DMS114 treated with DMSO at 0.1 percent for 48 hours (cell line): ENCODE measurements at regions not wholly inside any gene's neighbourhood (a gene's known extent, or its start where the extent isn't known, plus 50 kb on each side); places are given as distances from the start of the nearest gene placed in this dataset.
"Not testable (repeated sequence)": the region's sequence is repeated elsewhere in the genome, so short reads cannot be mapped to it uniquely, and the experiment has no call there.

ENCODE experiments used
- DNase-seq: peaks from one replicate; lab custom pipeline; 2025; ENCODE audit not compliant: unreplicated experiment; lab: John Stamatoyannopoulos, UW

DNA sequence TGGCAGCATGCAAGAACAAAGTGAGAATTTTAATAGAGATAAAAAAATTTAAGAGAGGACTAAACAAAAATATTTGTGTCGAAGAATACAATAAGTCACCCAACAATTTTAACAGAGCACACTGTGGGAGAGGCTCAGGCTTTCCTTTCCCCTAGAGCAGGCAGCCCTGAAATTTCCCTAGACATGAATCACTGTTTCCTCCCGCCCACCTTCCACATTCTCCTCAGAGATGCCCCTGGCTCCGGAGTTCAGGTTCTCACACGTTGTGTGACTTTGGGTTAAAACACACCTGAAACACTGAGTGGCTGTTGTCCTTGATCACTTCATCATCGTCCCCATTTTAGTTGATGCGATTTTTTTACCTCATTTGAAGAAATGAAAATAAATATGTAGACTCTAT lies 1231.1 kb downstream of the TMEM121 start:
- DNase-seq, result not testable (repeated sequence)

DNA sequence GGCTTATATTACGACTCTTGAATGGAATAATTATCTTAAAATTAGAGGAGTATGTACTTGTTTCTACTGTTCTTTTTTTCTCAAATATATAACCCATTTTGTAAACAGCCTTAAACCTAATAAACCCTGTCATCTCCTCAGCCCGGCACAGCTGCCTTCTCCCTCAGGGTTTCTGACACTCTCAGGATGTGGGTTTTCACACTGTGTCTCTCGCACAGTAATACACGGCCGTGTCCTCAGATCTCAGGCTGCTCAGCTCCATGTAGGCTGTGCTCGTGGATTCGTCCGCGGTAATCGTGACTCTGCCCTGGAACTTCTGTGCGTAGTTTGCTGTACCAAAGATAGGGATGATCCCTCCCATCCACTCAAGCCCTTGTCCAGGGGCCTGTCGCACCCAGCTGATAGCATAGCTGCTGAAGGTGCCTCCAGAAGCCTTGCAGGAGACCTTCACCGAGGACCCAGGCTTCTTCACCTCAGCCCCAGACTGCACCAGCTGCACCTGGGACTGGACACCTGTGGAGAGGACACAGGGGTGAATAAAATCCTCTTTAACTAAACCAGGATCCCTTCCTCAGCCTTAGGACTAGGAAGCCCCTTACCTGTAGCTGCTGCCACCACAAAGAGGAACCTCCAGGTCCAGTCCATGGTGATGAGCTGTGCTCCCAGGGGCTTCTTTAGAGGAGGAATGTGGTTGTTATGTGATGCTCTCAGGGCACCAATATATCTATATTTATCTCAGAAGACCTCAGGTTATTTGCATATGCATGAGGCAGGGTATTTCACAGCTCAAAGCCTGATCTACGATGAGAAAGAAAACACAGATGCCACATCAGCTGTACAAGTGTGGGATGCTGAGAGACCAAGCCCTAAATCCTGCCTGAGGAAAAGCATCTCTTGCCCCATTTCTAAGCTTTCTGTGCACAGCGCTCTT lies 1235.8 kb downstream of the TMEM121 start:
- DNase-seq, result not testable (repeated sequence)

DNA sequence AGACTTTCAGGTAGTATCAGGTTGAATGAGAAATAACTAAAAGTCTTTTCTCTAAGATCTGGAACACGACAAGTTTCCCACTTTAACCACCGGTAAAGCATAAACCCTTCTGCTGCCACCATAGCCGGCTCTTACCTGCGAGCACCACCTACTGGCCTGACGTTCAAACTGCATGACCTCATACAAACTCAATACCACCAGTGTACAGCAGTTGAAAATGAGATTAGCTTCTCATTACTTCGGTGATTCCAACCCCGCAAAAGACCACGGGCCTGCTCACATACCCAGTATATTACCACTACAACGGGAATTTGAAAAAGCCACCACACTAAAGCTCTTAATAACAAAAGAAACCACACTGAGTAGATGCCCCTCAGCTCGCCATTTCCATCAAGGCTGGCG lies 1238.6 kb downstream of the TMEM121 start:
- DNase-seq, result not testable (repeated sequence)

DNA sequence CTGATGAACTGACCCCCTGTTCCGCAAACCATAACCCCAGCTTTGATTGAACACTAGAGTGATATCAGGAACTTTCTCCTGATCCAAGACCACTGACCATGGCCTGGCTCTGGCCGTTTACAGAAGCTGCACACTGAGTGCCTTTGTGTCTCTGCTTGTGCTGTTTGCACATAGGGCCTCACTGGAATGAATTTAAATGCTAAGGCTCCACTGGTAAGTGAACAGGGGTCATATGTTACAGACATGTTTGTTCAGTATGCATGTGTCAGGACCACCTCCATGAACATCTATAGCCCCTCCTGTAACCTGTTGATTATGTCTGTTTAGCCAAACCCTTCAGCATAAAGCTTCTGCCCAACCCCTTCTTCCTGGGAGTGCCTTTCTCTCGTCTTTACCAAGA lies 1239.8 kb downstream of the TMEM121 start:
- no peak for DNase-seq

DNA sequence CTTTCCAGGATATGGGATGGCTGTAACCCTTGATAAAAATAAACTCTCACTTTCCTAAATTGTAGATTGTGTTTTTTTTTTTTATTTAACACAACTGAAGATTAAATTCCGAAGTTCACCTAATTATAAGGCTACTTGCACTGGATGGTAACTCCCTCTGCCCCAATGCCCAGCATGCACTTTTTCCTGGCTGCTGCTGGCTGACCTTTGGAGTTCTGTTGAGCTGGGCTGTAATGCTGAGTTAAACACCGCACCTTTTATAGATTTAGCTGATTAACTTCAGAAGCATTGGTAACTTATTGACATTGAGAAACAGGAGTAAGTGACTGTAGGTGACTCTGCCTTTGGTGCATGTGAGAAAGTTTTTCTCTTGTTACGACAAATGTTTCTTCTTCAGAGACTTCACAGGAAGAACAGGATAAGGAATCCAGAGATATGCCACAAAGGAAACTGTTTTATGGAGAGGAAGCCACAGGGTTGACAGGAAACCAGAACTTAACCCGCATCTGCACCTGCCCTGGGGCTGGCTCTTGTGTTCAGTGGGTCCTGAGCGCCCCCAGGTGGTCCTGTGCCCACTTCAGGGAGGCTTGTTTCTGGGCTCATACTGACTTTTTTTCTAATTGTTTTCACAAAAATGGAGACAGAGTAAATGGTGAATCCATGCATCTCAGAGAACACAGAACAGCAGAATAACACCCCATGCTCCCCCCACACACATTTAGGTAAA lies 1240.3 kb downstream of the TMEM121 start:
- not testable (repeated sequence) for DNase-seq

DNA sequence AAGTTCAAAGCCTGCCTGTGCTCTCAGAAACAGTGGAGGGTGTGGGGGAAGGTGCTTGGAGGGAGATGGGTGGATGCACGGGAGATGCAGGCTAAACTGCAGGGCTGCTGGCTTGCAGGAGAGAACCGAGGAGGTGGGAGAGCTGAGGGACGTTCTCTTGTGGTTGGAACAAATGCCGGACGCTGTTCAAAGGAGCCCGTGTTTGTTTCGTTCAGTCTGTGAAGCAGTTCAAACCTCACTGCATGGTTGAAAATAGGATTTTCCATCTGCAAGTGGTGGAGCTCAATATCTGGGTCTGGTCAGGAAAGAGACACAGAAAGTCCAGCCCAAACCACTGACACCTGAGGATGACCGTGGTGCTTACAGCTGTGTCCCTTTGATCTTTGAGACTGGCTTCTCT lies 1241.8 kb downstream of the TMEM121 start:
- not testable (repeated sequence) for DNase-seq

DNA sequence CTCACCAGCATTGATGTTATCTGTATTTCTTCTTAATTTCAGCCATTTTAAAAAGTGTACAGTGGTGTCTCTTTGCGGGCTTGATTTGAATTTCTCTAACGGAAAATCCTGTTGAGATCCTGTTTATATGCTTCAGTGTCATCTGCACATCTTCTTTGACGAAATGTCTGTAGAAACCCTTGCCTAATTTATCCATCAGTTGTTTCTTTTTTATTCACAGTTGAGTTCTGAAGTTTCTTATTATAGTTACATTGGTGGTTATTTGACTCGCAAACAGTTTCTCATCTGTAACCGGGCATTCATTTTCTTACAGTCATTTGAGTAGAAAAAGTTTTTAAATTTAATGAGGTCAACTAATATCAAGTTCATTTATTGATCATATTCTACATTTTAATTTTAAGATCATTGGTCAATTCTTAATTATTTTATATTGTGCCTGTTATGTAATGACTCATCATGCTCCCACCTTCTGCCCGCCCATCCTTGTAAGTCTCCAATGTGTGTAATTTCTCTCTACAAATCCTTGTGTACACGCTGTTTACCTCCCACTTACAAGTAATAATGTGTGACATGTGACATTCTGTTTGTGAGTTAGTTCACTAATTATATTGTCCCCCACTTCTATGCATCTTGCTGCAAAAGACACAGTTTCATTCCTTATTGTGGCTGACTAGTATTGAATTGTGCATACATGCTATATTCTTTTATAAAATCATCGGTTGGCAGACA lies 1242.8 kb downstream of the TMEM121 start:
- not testable (repeated sequence) for DNase-seq

DNA sequence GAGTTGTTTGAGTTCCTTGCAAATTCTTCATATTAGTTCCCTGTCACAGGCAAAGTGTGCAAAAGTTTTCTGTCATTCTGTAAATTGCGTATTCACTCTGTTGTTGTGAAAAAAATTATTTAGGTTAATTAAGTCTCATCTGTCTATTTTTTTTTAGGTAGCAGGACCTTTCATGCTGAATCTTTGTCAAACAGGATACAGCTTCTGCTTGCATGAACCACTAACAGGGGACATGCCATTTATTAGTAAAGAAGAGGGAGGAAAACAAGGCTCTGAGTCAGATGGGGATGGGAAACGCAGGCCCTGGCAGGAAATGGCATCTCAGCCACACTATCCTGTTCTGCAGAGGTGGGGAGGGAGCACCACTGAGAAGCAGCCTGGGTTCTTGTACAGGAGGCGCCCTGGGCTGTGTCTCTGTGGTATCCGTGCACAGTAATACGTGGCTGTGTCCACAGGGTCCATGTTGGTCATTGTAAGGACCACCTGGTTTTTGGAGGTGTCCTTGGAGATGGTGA lies 1243.8 kb downstream of the TMEM121 start:
- DNase-seq, result not testable (repeated sequence)

DNA sequence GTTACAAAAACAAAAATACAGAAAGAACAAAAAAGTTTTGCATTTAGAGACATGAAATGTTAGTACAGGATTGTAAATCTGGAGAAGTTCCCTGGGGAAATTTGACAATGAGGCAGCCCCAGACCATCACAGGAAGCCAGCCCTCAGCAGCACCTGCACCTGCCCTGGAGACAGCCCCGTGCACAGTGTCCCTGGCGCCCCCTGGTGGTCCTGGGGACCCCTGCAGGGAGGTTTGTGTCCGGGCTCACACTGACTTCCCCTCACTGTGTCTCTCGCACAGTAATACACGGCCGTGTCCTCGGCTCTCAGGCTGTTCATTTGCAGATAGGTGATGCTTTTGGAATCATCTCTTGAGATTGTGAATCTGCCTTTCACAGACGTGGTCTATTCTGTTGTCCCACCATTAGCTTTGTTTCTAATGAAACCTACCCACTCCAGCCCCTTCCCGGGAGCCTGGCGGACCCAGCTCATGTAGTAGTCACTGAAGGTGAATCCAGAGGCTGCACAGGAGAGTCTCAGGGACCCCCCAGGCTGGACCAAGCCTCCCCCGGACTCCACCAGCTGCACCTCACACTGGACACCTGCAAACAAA lies 1248.6 kb downstream of the TMEM121 start:
- not testable (repeated sequence) for DNase-seq

DNA sequence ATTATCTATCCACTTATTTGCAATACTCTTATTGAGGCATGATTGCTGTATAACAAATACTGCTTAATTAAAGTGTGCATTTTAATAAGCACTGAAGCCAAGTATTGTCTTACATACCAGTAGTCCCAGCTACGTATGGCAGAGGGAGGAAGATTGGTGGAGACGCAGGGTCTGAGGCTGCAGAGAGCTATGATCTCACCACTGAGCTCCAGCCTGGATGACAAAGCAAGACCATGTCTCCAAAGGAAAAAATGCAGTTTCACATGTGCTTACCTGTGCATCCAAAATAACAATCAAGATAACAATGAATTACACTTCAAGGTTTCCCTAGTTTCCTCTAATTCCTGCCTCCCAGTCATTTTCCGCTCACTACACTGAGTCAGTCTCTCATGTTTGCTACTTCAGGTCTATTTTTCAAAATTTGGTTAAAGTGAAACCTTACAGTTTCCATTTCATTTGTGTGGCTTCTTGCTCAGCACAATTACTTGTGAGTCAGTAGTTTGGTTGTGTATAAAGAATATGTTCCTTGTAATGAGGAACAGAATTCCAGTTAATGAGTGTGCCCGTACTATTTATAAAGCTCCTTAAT lies 1250.1 kb downstream of the TMEM121 start:
- no peak for DNase-seq

DNA sequence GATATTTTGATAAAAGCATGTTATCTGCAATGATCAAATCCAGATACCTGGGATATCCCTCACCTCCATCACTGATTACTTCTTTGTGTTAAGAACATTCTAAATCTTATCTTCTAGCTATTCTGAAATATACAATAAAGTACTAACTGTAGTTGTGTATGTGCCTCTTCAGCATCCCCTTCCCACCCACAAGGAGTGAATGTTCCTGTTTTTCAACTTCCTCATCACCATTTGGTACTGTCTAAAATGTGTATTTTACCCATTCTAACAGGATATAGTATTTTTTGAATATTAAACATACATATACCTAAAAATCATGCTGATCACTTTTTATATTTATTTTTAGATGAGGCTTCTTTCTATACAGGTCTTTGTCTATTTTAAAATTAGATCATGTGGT lies 1252.6 kb downstream of the TMEM121 start:
- no peak for DNase-seq

DNA sequence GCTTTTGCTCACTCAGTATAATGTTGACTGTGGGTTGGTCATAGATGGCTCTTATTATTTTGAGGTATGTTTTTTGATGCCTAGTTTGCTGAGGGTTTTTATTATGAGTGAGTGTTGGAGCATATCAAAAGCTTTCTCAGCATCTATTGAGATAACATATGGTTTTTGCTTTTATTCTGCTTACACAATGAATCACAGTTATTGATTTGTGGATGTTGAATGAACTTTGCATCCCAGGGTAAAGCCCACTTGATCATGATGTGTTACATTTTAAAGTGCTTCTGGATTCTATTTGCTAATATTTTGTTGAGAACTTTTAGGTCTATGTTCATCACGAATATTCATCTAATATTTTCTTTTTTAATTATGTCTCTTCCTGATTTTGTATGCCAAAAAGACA lies 1260.3 kb downstream of the TMEM121 start:
- DNase-seq, result no peak

DNA sequence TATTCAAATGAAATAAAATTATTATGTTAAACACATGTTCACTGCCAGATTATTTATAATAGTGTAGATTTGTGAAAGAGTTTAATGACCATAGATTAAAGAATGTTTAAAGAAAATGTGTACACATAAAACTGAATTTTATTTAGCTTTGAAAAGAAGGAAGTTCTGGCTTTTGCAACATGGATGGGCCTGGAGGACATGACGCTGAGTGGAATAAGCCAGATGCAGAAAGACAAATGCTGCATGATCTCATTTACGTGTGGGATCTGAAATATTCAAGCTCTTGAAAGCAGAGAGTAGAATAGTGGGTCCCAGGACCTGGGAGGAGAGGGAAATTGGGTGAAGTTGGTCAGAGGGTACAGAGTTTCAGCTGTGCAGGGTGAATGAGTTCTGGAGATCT lies 1261.2 kb downstream of the TMEM121 start:
- DNase-seq, result no peak

DNA sequence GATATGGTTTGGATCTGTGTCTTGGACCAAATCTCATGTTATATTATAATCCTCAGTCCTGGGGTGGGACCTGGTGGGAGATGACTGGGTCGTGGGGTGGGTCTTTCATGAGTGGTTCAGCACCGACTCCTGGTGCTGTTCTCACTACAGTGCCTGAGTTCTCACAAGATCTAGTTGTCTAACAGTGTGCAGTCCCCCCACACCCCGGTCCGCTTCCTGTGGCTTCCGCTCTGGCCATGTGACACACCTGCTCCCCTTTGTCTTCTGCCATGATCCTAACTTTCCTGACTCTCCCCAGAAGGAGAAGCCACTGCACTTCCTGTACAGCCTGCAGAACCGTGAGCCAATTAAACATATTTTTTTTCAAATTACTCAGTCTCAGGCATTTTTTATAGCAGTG lies 1262.2 kb downstream of the TMEM121 start:
- DNase-seq, result no peak

DNA sequence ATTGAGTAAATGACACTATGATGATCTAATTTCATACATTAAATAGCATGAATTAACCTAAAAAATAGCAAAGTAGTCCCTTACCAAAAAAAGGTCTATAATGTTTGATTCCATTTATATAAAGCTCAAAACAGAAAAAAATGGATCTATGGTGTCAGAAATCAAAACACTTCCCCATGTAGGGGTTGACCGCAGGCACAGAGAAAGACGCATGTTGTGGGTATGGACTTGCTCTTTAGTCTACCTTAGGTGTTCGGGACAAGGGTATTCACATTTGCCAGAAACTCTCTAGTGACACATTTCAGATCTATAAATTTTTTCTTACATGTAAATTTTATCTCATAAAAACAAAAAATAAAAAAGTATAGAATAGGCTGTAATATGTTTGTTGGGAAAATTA lies 1262.9 kb downstream of the TMEM121 start:
- DNase-seq, result no peak

DNA sequence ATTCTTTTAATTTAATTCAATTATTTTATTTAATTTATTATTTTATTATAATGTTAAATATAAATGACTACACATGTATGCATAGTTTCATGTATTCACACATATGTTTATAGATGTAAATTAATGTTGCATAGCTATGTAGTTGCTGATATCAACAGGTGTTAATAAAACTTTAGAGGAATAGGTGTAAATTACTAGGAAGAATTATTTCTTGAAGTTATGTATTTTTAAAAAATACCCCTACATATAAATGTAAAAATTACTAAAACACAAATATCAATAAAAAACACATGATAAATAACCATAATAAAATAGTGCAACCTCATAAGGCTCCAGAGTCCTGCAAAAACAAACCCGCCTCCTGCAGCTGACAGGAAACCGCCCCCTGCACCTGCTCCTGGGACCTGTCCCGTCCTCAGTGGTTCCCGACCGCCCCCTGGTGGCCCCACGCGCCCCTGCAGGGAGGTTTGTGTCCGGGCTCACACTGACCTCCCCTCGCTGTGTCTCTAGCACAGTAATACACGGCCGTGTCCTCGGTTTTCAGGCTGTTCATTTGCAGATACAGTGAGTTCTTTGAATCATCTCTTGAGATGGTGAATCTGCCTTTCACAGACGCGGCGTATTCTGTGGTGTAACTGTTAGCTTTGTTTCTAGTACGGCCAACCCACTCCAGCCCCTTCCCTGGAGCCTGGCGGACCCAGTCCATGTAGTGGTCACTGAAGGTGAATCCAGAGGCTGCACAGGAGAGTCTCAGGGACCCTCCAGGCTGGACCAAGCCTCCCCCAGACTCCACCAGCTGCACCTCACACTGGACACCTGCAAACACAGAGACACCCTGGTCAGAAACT lies 1264.0 kb downstream of the TMEM121 start:
- no peak for DNase-seq

DNA sequence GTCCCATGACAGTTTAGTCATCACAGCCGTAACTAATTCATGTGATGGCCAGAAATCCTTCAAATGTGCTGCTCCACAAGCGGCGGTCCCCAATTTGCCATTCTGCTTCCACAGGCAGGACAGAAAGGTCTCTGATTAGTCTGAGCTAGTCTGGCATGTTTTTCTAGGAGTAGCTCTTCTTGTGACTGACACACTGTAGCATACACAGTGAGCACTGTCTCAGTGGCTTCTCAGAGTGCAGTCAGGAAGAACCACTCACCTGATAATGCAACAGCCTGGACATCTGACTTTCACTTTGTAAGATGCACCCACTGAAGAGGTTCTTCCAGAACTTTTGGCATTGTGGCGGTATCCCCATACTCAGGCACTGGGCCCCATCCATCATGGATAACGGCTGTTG lies 1266.2 kb downstream of the TMEM121 start:
- DNase-seq, result no peak

DNA sequence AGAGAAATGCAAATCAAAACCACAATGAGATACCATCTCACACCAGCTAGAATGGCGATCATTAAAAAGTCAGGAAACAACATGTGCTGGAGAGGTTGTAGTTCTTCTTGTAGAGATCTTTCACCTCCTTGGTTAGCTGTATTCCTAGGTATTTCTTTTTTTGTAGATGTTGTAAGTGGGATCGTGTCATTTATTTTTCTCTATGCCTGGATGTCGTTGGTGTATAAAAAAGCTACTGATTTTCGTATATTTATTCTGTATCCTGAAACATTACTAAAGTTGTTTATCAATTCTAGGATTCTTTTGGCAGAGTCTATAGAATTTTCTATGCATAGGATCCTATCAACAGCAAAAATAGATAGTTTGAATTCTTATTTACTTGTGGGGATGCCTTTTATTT lies 1271.8 kb downstream of the TMEM121 start:
- DNase-seq, result not testable (repeated sequence)
